Skeletal muscle satellite cell (primary cell): ENCODE measurements at regions not wholly inside any gene's neighbourhood (a gene's known extent, or its start where the extent isn't known, plus 50 kb on each side); places are given as distances from the start of the nearest gene placed in this dataset.

Experiments
- H3K27me3 ChIP-seq: 2 replicates; pipeline ENCODE4 v1.7.0; 2013; ENCODE audit warnings: low read length; ENCODE audit not compliant: control insufficient read depth, insufficient read depth
- H3K36me3 ChIP-seq: 2 replicates; pipeline ENCODE4 v1.7.0; 2013; ENCODE audit warnings: mild to moderate bottlenecking, control low read depth, low read length; ENCODE audit not compliant: insufficient read depth
- H3K4me1 ChIP-seq: 2 replicates; pipeline ENCODE4 v1.7.0; 2013; ENCODE audit warnings: low read length; ENCODE audit not compliant: control insufficient read depth, insufficient read depth
- H3K4me2 ChIP-seq: 2 replicates; pipeline ENCODE4 v1.7.0; 2013; ENCODE audit warnings: mild to moderate bottlenecking, low read length
- H3K4me3 ChIP-seq: 2 replicates; pipeline ENCODE4 v1.7.0; 2013; ENCODE audit warnings: low read length
- H3K9ac ChIP-seq: 2 replicates; pipeline ENCODE4 v1.7.0; 2013; ENCODE audit warnings: mild to moderate bottlenecking, low read depth, low read length, moderate library complexity
- H3K9me3 ChIP-seq: replicated peaks from 2 replicates; pipeline ENCODE4 v1.7.0; 2013; ENCODE audit warnings: mild to moderate bottlenecking, control low read depth, low read length

DNA sequence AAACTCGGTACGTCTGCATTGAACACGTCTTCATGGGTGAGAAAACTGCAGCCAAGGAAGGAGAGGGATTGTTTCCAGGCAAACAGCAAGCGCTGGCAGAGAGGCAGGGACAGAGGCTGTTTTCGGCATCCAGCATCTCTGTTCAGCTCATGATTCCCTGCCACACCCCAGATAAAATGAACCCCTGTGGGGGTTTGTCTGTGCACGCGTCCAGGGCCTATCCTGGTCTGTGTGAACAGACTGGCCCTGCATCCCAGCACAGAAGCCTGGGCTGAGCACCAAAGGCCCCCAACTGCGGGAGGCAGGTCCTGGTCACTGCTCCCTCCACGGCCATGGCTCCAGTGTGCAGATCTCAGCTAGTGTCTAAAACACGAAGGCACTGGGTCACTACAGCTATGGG lies 83.3 kb upstream of the FAM20C start:
- H3K36me3 ChIP-seq = no peaks in the 10 kb centered on the region
- peaks cover 12% of the 10 kb centered on the region for H3K9me3 ChIP-seq
- no peak overlapping the region for H3K9ac ChIP-seq
- H3K4me2 ChIP-seq = no peak overlapping the region
- H3K27me3 ChIP-seq = peaks cover 67% of the 10 kb centered on the region
- H3K4me3 ChIP-seq = no peak overlapping the region
- H3K4me1 ChIP-seq = no peaks in the 10 kb centered on the region

GRCh38 chr7:109898-110556 lies 82.3 kb upstream of the FAM20C start:
- peaks cover 73% of the 10 kb centered on the region for H3K27me3 ChIP-seq
- no peak overlapping the region for H3K9ac ChIP-seq
- H3K4me2 ChIP-seq = no peak overlapping the region
- H3K36me3 ChIP-seq = no peaks in the 10 kb centered on the region
- peaks cover 12% of the 10 kb centered on the region for H3K9me3 ChIP-seq
- H3K4me1 ChIP-seq = no peaks in the 10 kb centered on the region
- no peak overlapping the region for H3K4me3 ChIP-seq

- Histone ChIP-seq H3K9me3 (peaks cover 12% of the 10 kb centered on the region), H3K9ac (no peak overlapping the region), H3K4me3 (no peak overlapping the region), H3K4me1 (peaks cover 7% of the 10 kb centered on the region), H3K4me2 (no peak overlapping the region), H3K36me3 (no peaks in the 10 kb centered on the region), H3K27me3 (peaks cover 74% of the 10 kb centered on the region)
Observed at GRCh38 chr7:110557-111232, 81.7 kb upstream of the FAM20C start.

GRCh38 chr7:111591-111990 lies 80.8 kb upstream of the FAM20C start:
- Histone ChIP-seq H3K27me3 (peaks cover 75% of the 10 kb centered on the region), H3K4me1 (peaks cover 11% of the 10 kb centered on the region), H3K36me3 (no peaks in the 10 kb centered on the region), H3K4me2 (no peak overlapping the region), H3K9ac (no peak overlapping the region), H3K9me3 (peaks cover 12% of the 10 kb centered on the region), H3K4me3 (no peak overlapping the region)

GRCh38 chr7:112881-113280 lies 79.5 kb upstream of the FAM20C start:
- Histone ChIP-seq H3K36me3 (no peaks in the 10 kb centered on the region), H3K9me3 (peaks cover 12% of the 10 kb centered on the region), H3K4me3 (no peak overlapping the region), H3K9ac (no peak overlapping the region), H3K4me1 (peaks cover 11% of the 10 kb centered on the region), H3K27me3 (peaks cover 67% of the 10 kb centered on the region), H3K4me2 (no peak overlapping the region)

DNA sequence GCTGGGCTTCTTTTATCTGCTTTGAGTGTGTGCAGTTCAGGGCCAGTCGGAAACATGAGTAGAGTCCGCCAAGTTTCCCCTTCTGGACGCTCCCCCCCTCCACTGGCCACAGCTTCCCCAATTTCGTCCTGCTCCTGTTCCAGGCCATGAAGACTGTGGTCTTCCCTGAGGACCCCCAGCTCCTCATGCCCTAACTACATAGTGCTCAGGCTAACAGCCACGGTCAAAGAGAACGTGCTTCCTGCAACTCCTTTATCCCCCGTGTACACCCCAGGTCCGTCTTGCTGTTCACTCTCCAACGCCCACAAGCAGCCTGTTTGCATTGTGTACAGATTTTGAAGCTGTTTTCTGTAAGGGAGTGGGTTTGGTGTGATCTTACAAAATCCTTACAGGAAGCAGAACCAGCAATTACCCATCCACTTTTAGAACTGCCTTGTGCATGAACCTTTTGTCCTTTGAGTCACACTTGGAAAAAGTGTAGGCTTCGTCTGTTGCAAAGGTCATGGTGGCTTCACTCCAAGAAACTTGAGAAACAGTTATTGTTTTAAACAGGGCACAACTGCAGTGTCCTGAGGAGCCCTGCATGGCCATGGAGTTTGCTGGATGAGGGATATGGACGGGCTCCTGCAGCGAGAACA lies 77.0 kb upstream of the FAM20C start:
- Histone ChIP-seq H3K4me1 (peaks cover 16% of the 10 kb centered on the region), H3K9ac (no peak overlapping the region), H3K4me3 (no peak overlapping the region), H3K9me3 (peaks cover 12% of the 10 kb centered on the region), H3K4me2 (peak overlapping the region; percentile 12), H3K36me3 (no peaks in the 10 kb centered on the region), H3K27me3 (peaks cover 69% of the 10 kb centered on the region)

DNA sequence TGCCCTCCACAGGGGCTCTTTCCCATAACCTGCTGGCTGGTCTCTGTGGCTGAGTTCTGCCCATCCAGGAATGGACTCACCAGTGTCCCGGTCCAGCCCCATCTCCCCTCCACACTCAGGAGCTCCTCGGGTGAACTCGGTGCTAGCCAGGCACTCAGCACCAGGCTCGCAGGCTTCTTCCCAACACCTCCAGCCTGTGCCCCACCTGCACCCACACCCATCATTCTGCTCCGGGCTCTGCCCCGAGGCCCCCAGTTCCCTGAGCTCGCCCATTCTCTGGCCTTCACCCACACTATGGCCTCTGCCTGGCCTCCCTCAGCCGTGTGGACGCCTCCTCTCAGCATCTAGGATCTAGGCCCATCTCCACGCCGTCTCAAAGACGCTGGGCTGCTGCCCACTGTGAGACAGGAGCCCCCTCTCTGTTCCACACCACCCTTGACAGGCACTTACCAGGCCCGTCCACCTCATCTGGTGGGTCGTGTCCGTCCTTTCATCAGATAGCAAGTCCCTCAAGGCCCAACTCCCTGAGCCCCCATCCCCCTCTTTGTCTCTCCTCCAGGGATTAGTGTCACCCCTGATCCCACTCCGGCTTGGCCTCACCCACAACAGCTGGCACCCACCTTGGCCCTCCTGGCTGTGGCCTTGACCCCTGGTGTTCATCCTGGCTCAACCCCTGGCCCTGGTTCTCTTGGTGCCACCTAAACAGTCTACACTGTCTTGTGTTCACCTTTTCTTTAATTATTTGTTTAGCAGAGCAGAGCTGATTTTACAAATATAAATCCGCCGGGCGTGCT lies 76.0 kb upstream of the FAM20C start:
- Histone ChIP-seq H3K9me3 (peaks cover 10% of the 10 kb centered on the region), H3K4me1 (peaks cover 16% of the 10 kb centered on the region), H3K27me3 (peaks cover 65% of the 10 kb centered on the region), H3K4me2 (no peak overlapping the region), H3K36me3 (no peaks in the 10 kb centered on the region), H3K4me3 (no peak overlapping the region), H3K9ac (no peak overlapping the region)

DNA sequence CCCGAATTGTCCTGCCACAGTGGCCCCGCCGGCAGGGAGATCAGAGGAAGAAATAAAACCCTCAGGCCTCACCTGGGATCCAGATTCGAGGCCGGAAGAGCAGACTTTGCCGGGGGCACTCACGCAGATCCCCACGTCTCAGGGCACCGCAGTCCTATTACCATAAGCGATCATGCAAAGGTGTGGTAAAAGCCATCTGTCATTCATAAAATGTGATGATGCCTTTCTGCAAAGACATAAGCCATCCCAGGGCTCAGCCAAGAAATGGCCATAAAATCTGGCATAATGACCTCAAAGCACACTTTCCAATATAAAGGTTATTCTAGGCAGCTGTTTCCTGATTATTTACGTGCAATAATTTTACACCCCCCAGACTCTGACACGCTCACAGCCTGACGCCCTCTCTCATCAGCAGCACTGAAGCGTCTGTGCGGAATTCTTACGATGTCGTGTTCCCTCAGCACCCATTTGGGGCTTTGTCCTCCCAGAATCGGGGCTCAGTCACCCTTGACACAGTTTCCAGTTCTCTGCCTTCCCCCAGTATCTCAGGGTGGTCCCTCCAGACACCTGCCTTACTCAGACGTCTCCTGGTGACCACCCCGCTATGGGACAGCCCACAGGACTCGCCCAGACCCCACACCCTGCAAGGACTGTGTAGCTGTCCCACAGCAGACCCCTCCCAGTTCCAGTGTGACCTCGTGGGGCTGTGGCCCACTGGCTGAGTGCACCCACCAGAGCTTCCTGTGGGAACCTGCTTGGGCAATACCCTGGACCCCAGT lies 74.3 kb upstream of the FAM20C start:
- no peak overlapping the region for H3K9ac ChIP-seq
- H3K36me3 ChIP-seq = no peaks in the 10 kb centered on the region
- no peak overlapping the region for H3K4me2 ChIP-seq
- H3K9me3 ChIP-seq = no peaks in the 10 kb centered on the region
- peaks cover 16% of the 10 kb centered on the region for H3K4me1 ChIP-seq
- H3K27me3 ChIP-seq = peaks cover 71% of the 10 kb centered on the region
- no peak overlapping the region for H3K4me3 ChIP-seq

GRCh38 chr7:118615-119391 lies 73.6 kb upstream of the FAM20C start:
- Histone ChIP-seq H3K36me3 (no peaks in the 10 kb centered on the region), H3K4me1 (peaks cover 16% of the 10 kb centered on the region), H3K9ac (no peak overlapping the region), H3K4me2 (no peak overlapping the region), H3K9me3 (no peaks in the 10 kb centered on the region), H3K4me3 (no peak overlapping the region), H3K27me3 (peaks cover 76% of the 10 kb centered on the region)

GRCh38 chr7:119392-120163 lies 72.8 kb upstream of the FAM20C start:
- peaks cover 16% of the 10 kb centered on the region for H3K4me1 ChIP-seq
- no peaks in the 10 kb centered on the region for H3K9me3 ChIP-seq
- H3K36me3 ChIP-seq = no peaks in the 10 kb centered on the region
- no peak overlapping the region for H3K9ac ChIP-seq
- peaks cover 76% of the 10 kb centered on the region for H3K27me3 ChIP-seq
- H3K4me3 ChIP-seq = no peak overlapping the region
- no peak overlapping the region for H3K4me2 ChIP-seq
